Testis (tissue), 2 donors: ENCODE measurements at regions not wholly inside any gene's neighbourhood (a gene's known extent, or its start where the extent isn't known, plus 50 kb on each side); places are given as distances from the start of the nearest gene placed in this dataset.

ENCODE experiments used
- CTCF ChIP-seq, 3 experiments: fragments of 450-650 bp in 2 of 3; fragments of 200-600 bp in 1 of 3; sonication (generic) in 1 of 3; IDR thresholded peaks; one replicate each; pipeline ENCODE4 v1.5.1; 2016 to 2019; ENCODE audit warnings: antibody characterized with exemption in 3 of 3, mild to moderate bottlenecking in 2 of 3, moderate library complexity in 1 of 3
- POLR2A ChIP-seq: fragments of 450-650 bp; IDR thresholded peaks from one replicate; pipeline ENCODE4 v1.6.1; 2017; ENCODE audit warnings: antibody characterized with exemption, mild to moderate bottlenecking, moderate library complexity

GRCh38 chr18:73452866-73453265 is 585.1 kb upstream of the NETO1 start:
- no peak for TF ChIP-seq POLR2A
- TF ChIP-seq CTCF (IDR thresholded peaks at IDR 0.05): no peak
